ENCODE measurements at regions not wholly inside any gene's neighbourhood (a gene's known extent, or its start where the extent isn't known, plus 50 kb on each side); places are given as distances from the start of the nearest gene placed in this dataset.
"Not testable (repeated sequence)": the region's sequence is repeated elsewhere in the genome, so short reads cannot be mapped to it uniquely, and the experiment has no call there.

DNA sequence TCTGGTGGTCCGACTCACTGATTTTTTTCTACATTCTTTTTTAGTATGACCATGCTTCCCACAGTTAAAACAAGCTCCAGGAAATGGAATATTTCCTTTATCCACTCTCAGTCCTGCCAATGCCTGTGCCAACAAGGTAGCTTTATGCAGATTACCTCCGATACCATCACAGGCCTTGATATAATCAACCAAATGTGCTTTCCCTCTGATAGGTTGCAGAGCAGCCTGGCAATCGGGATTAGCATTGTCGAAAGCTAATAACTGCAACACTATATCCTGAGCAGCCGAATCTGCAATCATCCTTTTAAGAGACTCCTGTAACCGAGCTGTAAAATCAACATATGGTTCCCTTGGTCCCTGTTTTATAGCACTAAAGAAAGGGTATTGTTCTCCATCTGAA, 122.3 kb upstream of the IGFBP3 start:
- TF ChIP-seq POLR2A (IDR thresholded peaks at IDR 0.05), result not testable (repeated sequence)
- TF ChIP-seq, protein P1, sequence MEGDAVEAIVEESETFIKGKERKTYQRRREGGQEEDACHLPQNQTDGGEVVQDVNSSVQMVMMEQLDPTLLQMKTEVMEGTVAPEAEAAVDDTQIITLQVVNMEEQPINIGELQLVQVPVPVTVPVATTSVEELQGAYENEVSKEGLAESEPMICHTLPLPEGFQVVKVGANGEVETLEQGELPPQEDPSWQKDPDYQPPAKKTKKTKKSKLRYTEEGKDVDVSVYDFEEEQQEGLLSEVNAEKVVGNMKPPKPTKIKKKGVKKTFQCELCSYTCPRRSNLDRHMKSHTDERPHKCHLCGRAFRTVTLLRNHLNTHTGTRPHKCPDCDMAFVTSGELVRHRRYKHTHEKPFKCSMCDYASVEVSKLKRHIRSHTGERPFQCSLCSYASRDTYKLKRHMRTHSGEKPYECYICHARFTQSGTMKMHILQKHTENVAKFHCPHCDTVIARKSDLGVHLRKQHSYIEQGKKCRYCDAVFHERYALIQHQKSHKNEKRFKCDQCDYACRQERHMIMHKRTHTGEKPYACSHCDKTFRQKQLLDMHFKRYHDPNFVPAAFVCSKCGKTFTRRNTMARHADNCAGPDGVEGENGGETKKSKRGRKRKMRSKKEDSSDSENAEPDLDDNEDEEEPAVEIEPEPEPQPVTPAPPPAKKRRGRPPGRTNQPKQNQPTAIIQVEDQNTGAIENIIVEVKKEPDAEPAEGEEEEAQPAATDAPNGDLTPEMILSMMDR (IDR thresholded peaks at IDR 0.05), result not testable (repeated sequence)
